Natural killer cell (primary cell): ENCODE measurements at regions not wholly inside any gene's neighbourhood (a gene's known extent, or its start where the extent isn't known, plus 50 kb on each side); places are given as distances from the start of the nearest gene placed in this dataset.

Experiments
- ATAC-seq, 3 donors: fragments of 150-1000 bp in 2 of 3; fragments of 200-7000 bp in 1 of 3; cut with Tn5 transposase; 1 replicate in 1 of 3; 2 replicates in 2 of 3; pipeline ENCODE4 v1.10.0; 2021; ENCODE audit warnings: mild to moderate bottlenecking in 2 of 3, moderate library complexity in 2 of 3
- DNase-seq, 2 donors: peaks; one replicate each; pipeline versions ENCODE4 v3.0.0 to v3.0.0-alpha.2; 2013 to 2021; ENCODE audit warnings: mixed read lengths in 1 of 2
- H3K27ac ChIP-seq: one replicate; pipeline ENCODE4 v1.5.1; 2013; ENCODE audit warnings: mild to moderate bottlenecking, low read length
- H3K27me3 ChIP-seq: one replicate; pipeline ENCODE4 v1.6.1; 2013; ENCODE audit warnings: low read length; ENCODE audit not compliant: control insufficient read depth, insufficient read depth
- H3K36me3 ChIP-seq: one replicate; pipeline ENCODE4 v1.6.1; 2013; ENCODE audit warnings: low read length; ENCODE audit not compliant: control insufficient read depth, insufficient read depth
- H3K4me1 ChIP-seq: one replicate; pipeline ENCODE4 v1.6.1; 2013; ENCODE audit warnings: low read length; ENCODE audit not compliant: control insufficient read depth, insufficient read depth
- H3K4me3 ChIP-seq: one replicate; pipeline ENCODE4 v1.5.1; 2013; ENCODE audit warnings: low read length
- H3K9me3 ChIP-seq: one replicate; pipeline ENCODE4 v1.6.1; 2013; ENCODE audit warnings: low read length; ENCODE audit not compliant: control insufficient read depth, insufficient read depth
- H3K27ac Mint-ChIP-seq, 2 donors: one replicate each; pipeline ENCODE4 v1.8.0; 2022; ENCODE audit warnings: mild to moderate bottlenecking in 2 of 2, mixed read lengths in 2 of 2, moderate library complexity in 1 of 2
- H3K27me3 Mint-ChIP-seq, 2 donors: one replicate each; pipeline ENCODE4 v1.8.0; 2022; ENCODE audit warnings: low read depth in 2 of 2, mixed read lengths in 2 of 2
- H3K36me3 Mint-ChIP-seq: one replicate; pipeline ENCODE4 v1.8.0; 2022; ENCODE audit warnings: mixed read lengths
- H3K4me1 Mint-ChIP-seq, 2 donors: one replicate each; pipeline ENCODE4 v1.8.0; 2022; ENCODE audit warnings: mixed read lengths in 2 of 2
- H3K4me3 Mint-ChIP-seq: one replicate; pipeline ENCODE4 v1.8.0; 2022; ENCODE audit warnings: mild to moderate bottlenecking, moderate library complexity, mixed read lengths
- H3K9me3 Mint-ChIP-seq, 2 donors: one replicate each; pipeline ENCODE4 v1.8.0; 2022; ENCODE audit warnings: mixed read lengths in 2 of 2
- WGBS: methylation state at CpG from one replicate; pipeline ENCODE4 v1.1.7; 2013; ENCODE audit warnings: missing lambda C conversion rate; ENCODE audit not compliant: insufficient coverage; 5-methylcytosine and 5-hydroxymethylcytosine counted together
- intact Hi-C: fragments of 100-400 bp; cut with micrococcal nuclease; formaldehyde crosslinking; loops from one replicate; pipeline ENCODE4 v1.14.2; 2022
- TF ChIP-seq, protein P1 (sequence below): fragments of 200-600 bp; IDR thresholded peaks from one replicate; pipeline ENCODE4 v1.8.0; 2022; ENCODE audit warnings: antibody characterized with exemption

DNA sequence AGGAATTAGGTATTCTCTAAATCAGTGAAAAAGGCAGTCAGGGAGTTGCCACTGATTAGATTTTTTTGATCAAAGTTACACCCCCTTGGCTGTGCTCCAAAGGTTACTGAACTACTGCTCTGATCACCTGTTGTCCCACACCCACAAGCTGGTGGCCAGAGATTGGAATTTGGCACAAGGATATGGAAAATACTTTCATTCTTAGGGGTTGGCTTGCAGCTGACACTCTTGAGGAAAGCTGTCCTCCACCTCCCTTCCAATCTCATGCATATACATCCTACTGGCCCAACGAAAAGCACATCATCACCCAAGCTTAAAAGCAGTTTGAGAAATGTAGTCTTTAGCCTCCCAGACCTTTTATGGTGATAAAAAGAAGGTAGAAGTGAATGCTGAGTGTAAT is 329.5 kb upstream of the CHAC2 start:
- Histone ChIP-seq H3K4me3 (no peak overlapping the region), H3K36me3 (no peaks in the 10 kb centered on the region), H3K27ac (no peak overlapping the region), H3K4me1 (no peaks in the 10 kb centered on the region), H3K27me3 (no peaks in the 10 kb centered on the region), H3K9me3 (no peaks in the 10 kb centered on the region)
- TF ChIP-seq, protein P1, sequence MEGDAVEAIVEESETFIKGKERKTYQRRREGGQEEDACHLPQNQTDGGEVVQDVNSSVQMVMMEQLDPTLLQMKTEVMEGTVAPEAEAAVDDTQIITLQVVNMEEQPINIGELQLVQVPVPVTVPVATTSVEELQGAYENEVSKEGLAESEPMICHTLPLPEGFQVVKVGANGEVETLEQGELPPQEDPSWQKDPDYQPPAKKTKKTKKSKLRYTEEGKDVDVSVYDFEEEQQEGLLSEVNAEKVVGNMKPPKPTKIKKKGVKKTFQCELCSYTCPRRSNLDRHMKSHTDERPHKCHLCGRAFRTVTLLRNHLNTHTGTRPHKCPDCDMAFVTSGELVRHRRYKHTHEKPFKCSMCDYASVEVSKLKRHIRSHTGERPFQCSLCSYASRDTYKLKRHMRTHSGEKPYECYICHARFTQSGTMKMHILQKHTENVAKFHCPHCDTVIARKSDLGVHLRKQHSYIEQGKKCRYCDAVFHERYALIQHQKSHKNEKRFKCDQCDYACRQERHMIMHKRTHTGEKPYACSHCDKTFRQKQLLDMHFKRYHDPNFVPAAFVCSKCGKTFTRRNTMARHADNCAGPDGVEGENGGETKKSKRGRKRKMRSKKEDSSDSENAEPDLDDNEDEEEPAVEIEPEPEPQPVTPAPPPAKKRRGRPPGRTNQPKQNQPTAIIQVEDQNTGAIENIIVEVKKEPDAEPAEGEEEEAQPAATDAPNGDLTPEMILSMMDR = no peak
- H3K27me3 Mint-ChIP-seq = no peaks in the 10 kb centered on the region
- WGBS = no CpG with 5 or more reads among the region's 1 CpG
- H3K4me3 Mint-ChIP-seq = no peak overlapping the region
- H3K4me1 Mint-ChIP-seq = no peaks in the 10 kb centered on the region
- H3K9me3 Mint-ChIP-seq = no peaks in the 10 kb centered on the region
- ATAC-seq = no peak
- H3K27ac Mint-ChIP-seq = no peak overlapping the region
- H3K36me3 Mint-ChIP-seq = no peaks in the 10 kb centered on the region
- no peak for DNase-seq
- intact Hi-C loops = no loop called here

DNA sequence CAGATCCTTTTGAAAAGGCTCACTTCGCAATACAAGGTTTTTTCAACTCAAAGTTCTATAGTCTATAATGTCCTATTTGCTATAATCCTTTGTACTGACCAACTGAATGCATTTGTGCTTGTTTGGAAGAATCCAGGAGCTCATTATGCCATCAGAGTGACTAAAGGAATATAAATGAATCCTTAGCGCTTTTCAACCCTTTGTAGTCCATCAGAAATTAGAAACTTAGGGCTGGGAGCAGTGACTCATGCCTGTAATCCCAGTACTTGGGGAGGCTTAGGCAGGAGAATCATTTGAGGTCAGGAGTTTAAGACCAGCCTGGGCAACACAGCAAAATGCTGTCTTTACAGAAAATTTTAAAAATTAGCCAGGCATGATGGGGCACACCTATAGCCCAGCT is 330.2 kb upstream of the CHAC2 start:
- H3K36me3 Mint-ChIP-seq = no peaks in the 10 kb centered on the region
- DNase-seq = no peak
- no peaks in the 10 kb centered on the region for H3K9me3 Mint-ChIP-seq
- H3K4me1 Mint-ChIP-seq = no peaks in the 10 kb centered on the region
- Histone ChIP-seq H3K27ac (no peak overlapping the region), H3K4me3 (no peak overlapping the region), H3K4me1 (no peaks in the 10 kb centered on the region), H3K36me3 (no peaks in the 10 kb centered on the region), H3K27me3 (no peaks in the 10 kb centered on the region), H3K9me3 (no peaks in the 10 kb centered on the region)
- no peak overlapping the region for H3K27ac Mint-ChIP-seq
- no peak overlapping the region for H3K4me3 Mint-ChIP-seq
- WGBS = 94% methylated on average over 1 of the region's 2 CpGs
- intact Hi-C loops = no loop called here
- no peaks in the 10 kb centered on the region for H3K27me3 Mint-ChIP-seq
- TF ChIP-seq, protein P1 = no peak
- no peak for ATAC-seq

DNA sequence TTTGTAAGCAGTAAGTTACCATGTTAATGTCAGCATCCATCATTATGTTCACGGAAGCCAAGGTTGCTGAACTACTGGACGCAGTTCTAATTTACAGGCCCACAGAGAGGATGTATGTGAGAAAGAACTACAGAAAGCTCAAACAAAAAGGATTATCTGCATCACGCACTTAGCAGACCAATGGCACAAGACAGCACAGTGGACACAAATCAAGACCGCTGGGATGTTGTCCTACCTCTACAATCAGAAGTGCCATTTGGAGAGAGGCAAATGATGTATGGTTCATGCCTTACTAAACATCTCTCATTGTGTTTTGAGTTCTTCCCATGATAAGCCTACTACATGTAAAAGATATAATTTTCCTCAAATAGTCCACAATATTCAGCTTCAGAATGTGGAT is 330.7 kb upstream of the CHAC2 start:
- H3K9me3 Mint-ChIP-seq = no peaks in the 10 kb centered on the region
- intact Hi-C loops = no loop called here
- H3K4me3 ChIP-seq = no peak overlapping the region
- H3K27me3 Mint-ChIP-seq = no peaks in the 10 kb centered on the region
- TF ChIP-seq, protein P1 = no peak
- no peaks in the 10 kb centered on the region for H3K27me3 ChIP-seq
- H3K36me3 ChIP-seq = no peaks in the 10 kb centered on the region
- H3K36me3 Mint-ChIP-seq = no peaks in the 10 kb centered on the region
- DNase-seq (no peak), ATAC-seq (no peak)
- H3K4me1 ChIP-seq = no peaks in the 10 kb centered on the region
- H3K4me3 Mint-ChIP-seq = no peak overlapping the region
- no peaks in the 10 kb centered on the region for H3K9me3 ChIP-seq
- no peaks in the 10 kb centered on the region for H3K4me1 Mint-ChIP-seq
- no peak overlapping the region for H3K27ac Mint-ChIP-seq
- WGBS = 94% methylated on average over 4 of the region's 4 CpGs
- no peak overlapping the region for H3K27ac ChIP-seq

DNA sequence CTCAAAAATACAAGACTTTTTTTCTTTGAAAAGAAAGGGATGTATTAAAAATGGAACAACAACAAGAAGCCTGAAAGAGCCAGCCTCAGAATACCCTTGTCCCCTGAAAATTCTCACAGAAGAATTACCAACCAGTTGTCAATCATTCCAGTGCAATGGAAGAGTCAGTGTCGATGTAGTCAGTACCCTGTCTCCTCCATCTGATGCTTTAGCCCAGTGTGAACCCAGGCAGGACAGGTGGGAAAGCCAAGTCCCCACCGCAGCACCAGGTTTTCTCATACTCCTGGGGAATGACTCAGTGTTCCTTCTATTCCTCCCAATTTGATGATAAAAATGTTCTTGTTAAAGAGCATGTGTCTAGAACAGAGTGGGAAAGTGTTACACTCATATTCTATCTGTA is 332.0 kb upstream of the CHAC2 start:
- H3K27me3 ChIP-seq = no peaks in the 10 kb centered on the region
- WGBS = 73% methylated on average over 2 of the region's 2 CpGs
- H3K4me3 ChIP-seq = no peak overlapping the region
- no peak overlapping the region for H3K27ac ChIP-seq
- no peaks in the 10 kb centered on the region for H3K9me3 ChIP-seq
- H3K4me1 Mint-ChIP-seq = no peaks in the 10 kb centered on the region
- TF ChIP-seq, protein P1 = no peak
- no peaks in the 10 kb centered on the region for H3K4me1 ChIP-seq
- intact Hi-C loops = no loop called here
- H3K36me3 Mint-ChIP-seq = no peaks in the 10 kb centered on the region
- H3K36me3 ChIP-seq = no peaks in the 10 kb centered on the region
- H3K9me3 Mint-ChIP-seq = no peaks in the 10 kb centered on the region
- no peaks in the 10 kb centered on the region for H3K27me3 Mint-ChIP-seq
- H3K27ac Mint-ChIP-seq = no peak overlapping the region
- H3K4me3 Mint-ChIP-seq = no peak overlapping the region
- no peak for ATAC-seq
- DNase-seq = no peak
